Smooth muscle cell (in vitro differentiated cells): ENCODE measurements at regions not wholly inside any gene's neighbourhood (a gene's known extent, or its start where the extent isn't known, plus 50 kb on each side); places are given as distances from the start of the nearest gene placed in this dataset.

Experiments used
- DNase-seq: peaks from one replicate; lab custom pipeline; 2025; ENCODE audit not compliant: unreplicated experiment; lab: John Stamatoyannopoulos, UW
- H2AFZ ChIP-seq: fragments of 200-600 bp; sonication (generic); 2 replicates; pipeline ENCODE4 v1.6.0; 2016; ENCODE audit warnings: antibody characterized with exemption, low read depth, mild to moderate bottlenecking
- H3F3A ChIP-seq: fragments of 200-600 bp; sonication (generic); 2 replicates; pipeline ENCODE4 v1.6.0; 2017; ENCODE audit warnings: antibody characterized with exemption, low read depth
- H3K27ac ChIP-seq: fragments of 200-600 bp; sonication (generic); 2 replicates; pipeline ENCODE4 v1.5.1; 2016; ENCODE audit warnings: low read depth, mild to moderate bottlenecking
- H3K27me3 ChIP-seq: fragments of 200-600 bp; sonication (generic); 2 replicates; pipeline ENCODE4 v1.6.1; 2016; ENCODE audit warnings: low read depth, mild to moderate bottlenecking
- H3K36me3 ChIP-seq: fragments of 200-600 bp; sonication (generic); 2 replicates; pipeline ENCODE4 v1.5.1; 2016; ENCODE audit warnings: low read depth
- H3K4me1 ChIP-seq: fragments of 200-600 bp; sonication (generic); 2 replicates; pipeline ENCODE4 v1.5.1; 2016; ENCODE audit warnings: low read depth
- H3K4me2 ChIP-seq: fragments of 200-600 bp; sonication (generic); 2 replicates; pipeline ENCODE4 v1.6.0; 2016; ENCODE audit warnings: mild to moderate bottlenecking
- H3K4me3 ChIP-seq: fragments of 200-600 bp; sonication (generic); 2 replicates; pipeline ENCODE4 v1.5.1; 2016; ENCODE audit warnings: mild to moderate bottlenecking
- H3K79me2 ChIP-seq: fragments of 200-600 bp; sonication (generic); 2 replicates; pipeline ENCODE4 v1.6.0; 2016; ENCODE audit warnings: low read depth, mild to moderate bottlenecking
- H3K9ac ChIP-seq: fragments of 200-600 bp; sonication (generic); 2 replicates; pipeline ENCODE4 v1.6.0; 2016; ENCODE audit warnings: low read depth
- H3K9me3 ChIP-seq: fragments of 200-600 bp; sonication (generic); replicated peaks from 2 replicates; pipeline ENCODE4 v1.5.1; 2016; ENCODE audit warnings: low read depth
- H4K20me1 ChIP-seq: fragments of 200-600 bp; sonication (generic); 2 replicates; pipeline ENCODE4 v1.6.0; 2016; ENCODE audit warnings: low read depth
- CTCF ChIP-seq: fragments of 200-600 bp; sonication (generic); IDR thresholded peaks from 2 replicates; pipeline ENCODE4 v1.5.1; 2017; ENCODE audit warnings: borderline replicate concordance, mild to moderate bottlenecking, antibody characterized with exemption; ENCODE audit not compliant: insufficient read depth, poor library complexity, severe bottlenecking
- WGBS: methylation state at CpG from one replicate; pipeline ENCODE4 v1.1.7; 2016; ENCODE audit warnings: low lambda C conversion rate; 5-methylcytosine and 5-hydroxymethylcytosine counted together

- H3K9me3 ChIP-seq: no peaks in the 10 kb centered on the region
- no peak overlapping the region for H3K27ac ChIP-seq
- no peaks in the 10 kb centered on the region for H3K27me3 ChIP-seq
- no peaks in the 10 kb centered on the region for H3K36me3 ChIP-seq
- H3K79me2 ChIP-seq: no peaks in the 10 kb centered on the region
- H3K4me2 ChIP-seq: no peak overlapping the region
- H3F3A ChIP-seq: no peaks in the 10 kb centered on the region
- H2AFZ ChIP-seq: no peak overlapping the region
- no peak overlapping the region for H3K9ac ChIP-seq
- peaks cover 27% of the 10 kb centered on the region for H3K4me1 ChIP-seq
- TF ChIP-seq CTCF: no peak
- no peaks in the 10 kb centered on the region for H4K20me1 ChIP-seq
- no peak overlapping the region for H3K4me3 ChIP-seq
- 65% methylated on average over 9 of the region's 9 CpGs for WGBS
- no peak for DNase-seq
Measured at GRCh38 chr11:92397221-92397755, 172.7 kb downstream of the FAT3 start.

- Histone ChIP-seq H3K27me3 (no peaks in the 10 kb centered on the region), H3K27ac (no peak overlapping the region), H3K79me2 (no peaks in the 10 kb centered on the region), H3K9ac (no peak overlapping the region), H3K36me3 (no peaks in the 10 kb centered on the region), H4K20me1 (no peaks in the 10 kb centered on the region), H2AFZ (no peak overlapping the region), H3K4me2 (no peak overlapping the region), H3K4me3 (no peak overlapping the region), H3F3A (no peaks in the 10 kb centered on the region), H3K4me1 (peaks cover 27% of the 10 kb centered on the region), H3K9me3 (no peaks in the 10 kb centered on the region)
- no peak for DNase-seq
- WGBS: 80% methylated on average over 3 of the region's 3 CpGs
- TF ChIP-seq CTCF: no peak
Measured at GRCh38 chr11:92399705-92400104, 175.1 kb downstream of the FAT3 start.

GRCh38 chr11:92401520-92401919 is 176.9 kb downstream of the FAT3 start:
- Histone ChIP-seq H3K4me2 (no peak overlapping the region), H3K4me3 (no peak overlapping the region), H3F3A (no peaks in the 10 kb centered on the region), H3K9ac (no peak overlapping the region), H3K9me3 (no peaks in the 10 kb centered on the region), H3K36me3 (no peaks in the 10 kb centered on the region), H3K27me3 (no peaks in the 10 kb centered on the region), H3K27ac (no peak overlapping the region), H3K79me2 (no peaks in the 10 kb centered on the region), H2AFZ (no peak overlapping the region), H4K20me1 (no peaks in the 10 kb centered on the region), H3K4me1 (peaks cover 27% of the 10 kb centered on the region)
- no peak for DNase-seq
- TF ChIP-seq CTCF: no peak

GRCh38 chr11:92406472-92406871 is 181.9 kb downstream of the FAT3 start:
- Histone ChIP-seq H3K4me2 (no peak overlapping the region), H3K4me1 (peaks cover 6% of the 10 kb centered on the region), H4K20me1 (no peaks in the 10 kb centered on the region), H3K9me3 (no peaks in the 10 kb centered on the region), H3K9ac (no peak overlapping the region), H3F3A (no peaks in the 10 kb centered on the region), H2AFZ (no peak overlapping the region), H3K27me3 (no peaks in the 10 kb centered on the region), H3K36me3 (no peaks in the 10 kb centered on the region), H3K79me2 (no peaks in the 10 kb centered on the region), H3K4me3 (no peak overlapping the region), H3K27ac (no peak overlapping the region)
- DNase-seq: no peak
- TF ChIP-seq CTCF: no peak
- 98% methylated on average over 2 of the region's 2 CpGs for WGBS
